Right atrium auricular region (tissue), 2 donors: ENCODE measurements at regions not wholly inside any gene's neighbourhood (a gene's known extent, or its start where the extent isn't known, plus 50 kb on each side); places are given as distances from the start of the nearest gene placed in this dataset.
"Not testable (repeated sequence)": the region's sequence is repeated elsewhere in the genome, so short reads cannot be mapped to it uniquely, and the experiment has no call there.

Experiments used
- DNase-seq: peaks from one replicate; pipeline ENCODE4 v3.0.0-alpha.2; 2019; ENCODE audit warnings: low spot score
- H3K27ac ChIP-seq, 2 donors: fragments of 200-600 bp; sonication (generic); 1 replicate in 1 of 2; 2 replicates in 1 of 2; pipeline ENCODE4 v1.5.1; 2016 to 2019
- H3K27me3 ChIP-seq, 2 donors: fragments of 200-600 bp; sonication (generic); one replicate each; pipeline versions ENCODE4 v1.5.1 to v1.6.0; 2017 to 2019
- H3K36me3 ChIP-seq: fragments of 200-600 bp; sonication (generic); one replicate; pipeline ENCODE4 v1.5.1; 2016
- H3K4me1 ChIP-seq, 2 donors: fragments of 200-600 bp; sonication (generic); one replicate each; pipeline versions ENCODE4 v1.5.1 to v1.6.0; 2017 to 2019
- H3K4me3 ChIP-seq, 2 donors: fragments of 200-600 bp; sonication (generic); 1 replicate in 1 of 2; 2 replicates in 1 of 2; pipeline ENCODE4 v1.5.1; 2017 to 2019; ENCODE audit warnings: mild to moderate bottlenecking in 1 of 2, moderate library complexity in 1 of 2
- H3K9me3 ChIP-seq, 2 donors: fragments of 200-600 bp; sonication (generic); one replicate each; pipeline ENCODE4 v1.5.1; 2019
- CTCF ChIP-seq, 2 donors: fragments of 200-600 bp; sonication (generic); IDR thresholded peaks; one replicate each; pipeline ENCODE4 v1.5.1; 2019; ENCODE audit warnings: antibody characterized with exemption in 2 of 2

GRCh38 chr12:67099858-67100257 lies 169.3 kb upstream of the CAND1 start:
- TF ChIP-seq CTCF (IDR thresholded peaks at IDR 0.05) = no peak
- H3K4me1 ChIP-seq = no peaks in the 10 kb centered on the region
- no peaks in the 10 kb centered on the region for H3K9me3 ChIP-seq
- H3K27ac ChIP-seq = peak overlapping the region; percentile 43 to 71
- no peak overlapping the region for H3K4me3 ChIP-seq
- no peak for DNase-seq
- H3K27me3 ChIP-seq = no peaks in the 10 kb centered on the region
- H3K36me3 ChIP-seq = no peaks in the 10 kb centered on the region

DNA sequence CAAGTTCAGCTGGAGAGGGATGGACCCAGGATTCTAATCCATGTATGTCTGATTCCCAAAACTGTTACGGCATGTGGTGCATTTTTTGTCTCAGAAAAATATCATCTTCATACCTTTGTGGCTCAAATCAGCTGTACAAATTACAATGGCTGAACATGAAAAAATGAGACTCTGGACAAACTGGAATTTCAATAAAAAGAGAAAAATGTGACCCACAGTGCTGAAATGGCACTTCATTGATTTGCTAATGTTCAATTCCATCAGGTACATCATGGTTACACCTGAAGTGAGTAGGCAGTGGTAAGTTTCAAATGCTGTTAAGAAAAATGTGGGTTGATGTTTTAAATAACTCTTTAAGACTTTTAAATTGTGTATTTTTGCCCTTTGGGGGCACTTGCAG lies 165.6 kb upstream of the CAND1 start:
- Histone ChIP-seq H3K27me3 (no peaks in the 10 kb centered on the region), H3K27ac (no peak overlapping the region), H3K4me3 (no peak overlapping the region), H3K4me1 (no peaks in the 10 kb centered on the region), H3K9me3 (peaks cover 0 to 27% of the 10 kb centered on the region in 2 donors), H3K36me3 (no peaks in the 10 kb centered on the region)
- no peak for DNase-seq
- TF ChIP-seq CTCF (IDR thresholded peaks at IDR 0.05) = no peak

DNA sequence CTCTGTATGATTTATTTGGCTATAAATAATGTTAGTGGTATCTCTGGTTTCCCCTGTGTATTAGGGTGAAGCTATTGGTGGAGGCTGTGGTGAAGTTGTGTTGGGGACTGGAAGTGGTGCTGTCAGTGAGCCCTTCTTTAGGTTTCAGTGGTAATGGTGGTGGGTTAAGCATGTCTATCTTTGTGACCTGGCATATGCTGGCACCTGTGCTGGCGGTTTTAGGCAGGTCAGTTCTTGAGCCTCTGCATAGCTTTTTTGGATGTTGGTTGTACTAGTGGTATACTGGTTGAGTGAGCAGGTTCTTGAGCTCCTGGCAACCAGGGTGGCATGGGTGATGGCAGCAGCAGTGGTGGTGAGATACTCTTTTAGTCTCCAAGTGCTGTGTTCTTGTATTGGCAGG lies 161.9 kb upstream of the CAND1 start:
- no peaks in the 10 kb centered on the region for H3K36me3 ChIP-seq
- no peak for DNase-seq
- H3K9me3 ChIP-seq = peaks cover 0 to 27% of the 10 kb centered on the region in 2 donors
- H3K4me1 ChIP-seq = no peaks in the 10 kb centered on the region
- H3K27me3 ChIP-seq = no peaks in the 10 kb centered on the region
- no peak for TF ChIP-seq CTCF (IDR thresholded peaks at IDR 0.05)
- no peak overlapping the region for H3K27ac ChIP-seq
- no peak overlapping the region for H3K4me3 ChIP-seq

DNA sequence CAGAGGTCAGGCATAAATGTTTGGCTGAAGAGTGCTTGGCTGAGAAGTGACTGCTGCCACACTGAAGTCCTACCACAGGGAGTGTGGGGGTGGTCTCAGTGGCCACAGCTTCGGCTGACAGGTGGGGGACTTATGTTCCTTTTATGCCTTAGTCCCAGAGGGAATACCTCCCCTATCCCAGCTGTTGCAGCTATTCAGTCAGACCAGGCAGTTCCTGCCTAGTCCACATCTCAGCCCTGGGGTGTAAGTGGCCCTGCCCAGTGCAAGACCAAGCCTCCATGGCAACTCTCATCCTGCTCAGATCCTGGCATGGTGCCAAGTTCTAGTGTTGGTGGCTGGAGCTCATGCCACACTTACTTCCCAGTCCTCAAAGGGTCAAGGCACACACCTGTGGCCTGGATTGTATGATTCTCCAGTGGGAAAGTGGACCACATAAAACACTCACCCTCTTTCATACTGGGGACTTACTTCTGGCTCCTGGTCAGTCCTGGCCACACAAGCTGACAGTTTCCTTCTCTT lies 161.3 kb upstream of the CAND1 start:
- H3K9me3 ChIP-seq = peaks cover 0 to 27% of the 10 kb centered on the region in 2 donors
- no peak overlapping the region for H3K4me3 ChIP-seq
- H3K36me3 ChIP-seq = no peaks in the 10 kb centered on the region
- H3K4me1 ChIP-seq = no peaks in the 10 kb centered on the region
- no peak for TF ChIP-seq CTCF (IDR thresholded peaks at IDR 0.05)
- no peak overlapping the region for H3K27ac ChIP-seq
- DNase-seq = no peak
- no peaks in the 10 kb centered on the region for H3K27me3 ChIP-seq

GRCh38 chr12:67110345-67110744 lies 158.8 kb upstream of the CAND1 start:
- not testable (repeated sequence) for H3K4me1 ChIP-seq, H3K4me3 ChIP-seq, H3K27ac ChIP-seq, DNase-seq, H3K36me3 ChIP-seq, H3K27me3 ChIP-seq
- H3K9me3 ChIP-seq = peaks cover 0 to 23% of the 10 kb centered on the region in 2 donors

DNA sequence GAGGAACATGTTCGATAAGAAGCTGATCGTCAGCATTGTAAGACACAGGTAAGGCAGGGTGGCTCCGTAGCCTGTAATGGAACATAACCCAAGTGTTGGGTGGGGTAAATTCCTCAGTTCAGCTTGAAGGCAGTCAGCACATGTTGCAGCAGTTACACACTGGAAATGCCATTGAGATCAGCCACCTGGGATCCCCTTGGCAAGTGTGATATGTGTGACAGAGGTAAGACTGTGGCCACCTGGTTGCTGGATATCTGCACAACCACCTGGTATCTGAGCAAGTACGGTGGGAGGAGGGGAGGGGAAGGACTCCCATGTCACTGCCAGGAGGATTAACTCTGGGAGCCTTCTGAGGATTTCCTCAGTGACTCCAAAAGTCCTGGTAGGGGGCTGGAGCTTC lies 158.0 kb upstream of the CAND1 start:
- Histone ChIP-seq H3K27ac (no peak overlapping the region), H3K4me1 (no peaks in the 10 kb centered on the region), H3K27me3 (no peaks in the 10 kb centered on the region), H3K4me3 (no peak overlapping the region), H3K9me3 (peaks cover 0 to 16% of the 10 kb centered on the region in 2 donors), H3K36me3 (no peaks in the 10 kb centered on the region)
- DNase-seq = no peak
- TF ChIP-seq CTCF (IDR thresholded peaks at IDR 0.05) = no peak
